Lower leg skin (tissue), 3 donors: ENCODE measurements at regions not wholly inside any gene's neighbourhood (a gene's known extent, or its start where the extent isn't known, plus 50 kb on each side); places are given as distances from the start of the nearest gene placed in this dataset.

ENCODE experiments used
- CTCF ChIP-seq, 3 donors: fragments of 450-650 bp; IDR thresholded peaks; one replicate each; pipeline ENCODE4 v1.5.1; 2016; ENCODE audit warnings: antibody characterized with exemption in 3 of 3, mild to moderate bottlenecking in 3 of 3, moderate library complexity in 2 of 3
- POLR2A ChIP-seq, 2 donors: fragments of 450-650 bp; IDR thresholded peaks; one replicate each; pipeline ENCODE4 v1.6.1; 2016 to 2017; ENCODE audit warnings: antibody characterized with exemption in 2 of 2, mild to moderate bottlenecking in 1 of 2, moderate library complexity in 1 of 2

- TF ChIP-seq CTCF (IDR thresholded peaks at IDR 0.05), result no peak
- TF ChIP-seq POLR2A (IDR thresholded peaks at IDR 0.05), result no peak
Observed at GRCh38 chr13:59034198-59034597, 1129.5 kb downstream of the DIAPH3 start.
